Neural crest cell (in vitro differentiated cells): ENCODE measurements at regions not wholly inside any gene's neighbourhood (a gene's known extent, or its start where the extent isn't known, plus 50 kb on each side); places are given as distances from the start of the nearest gene placed in this dataset.
A peak's percentile ranks its signal among the peaks of the same experiment; 100 is the strongest.

Source experiments
- DNase-seq: peaks from one replicate; pipeline ENCODE4 v3.0.0; 2021; ENCODE audit warnings: low read depth, mixed read lengths, low spot score
- H3K27ac Mint-ChIP-seq: one replicate; pipeline ENCODE4 v1.8.0; 2021; ENCODE audit warnings: mild to moderate bottlenecking, mixed read lengths; ENCODE audit not compliant: unreplicated experiment
- H3K27me3 Mint-ChIP-seq: 2 replicates; pipeline ENCODE4 v1.8.0; 2021; ENCODE audit warnings: low read depth, mild to moderate bottlenecking, mixed read lengths
- H3K36me3 Mint-ChIP-seq: 2 replicates; pipeline ENCODE4 v1.8.0; 2021; ENCODE audit warnings: low read depth, mild to moderate bottlenecking, mixed read lengths
- H3K4me1 Mint-ChIP-seq: 2 replicates; pipeline ENCODE4 v1.8.0; 2021; ENCODE audit warnings: mixed read lengths
- H3K4me3 Mint-ChIP-seq: one replicate; pipeline ENCODE4 v1.8.0; 2021; ENCODE audit warnings: mild to moderate bottlenecking, mixed read lengths
- H3K9me3 Mint-ChIP-seq: 2 replicates; pipeline ENCODE4 v1.8.0; 2021; ENCODE audit warnings: mixed read lengths
- CTCF ChIP-seq: fragments of 200-600 bp; sonication (generic); conservative IDR thresholded peaks from 2 replicates; pipeline ENCODE4 v1.5.0; 2021; ENCODE audit warnings: antibody characterized with exemption, mild to moderate bottlenecking

DNA sequence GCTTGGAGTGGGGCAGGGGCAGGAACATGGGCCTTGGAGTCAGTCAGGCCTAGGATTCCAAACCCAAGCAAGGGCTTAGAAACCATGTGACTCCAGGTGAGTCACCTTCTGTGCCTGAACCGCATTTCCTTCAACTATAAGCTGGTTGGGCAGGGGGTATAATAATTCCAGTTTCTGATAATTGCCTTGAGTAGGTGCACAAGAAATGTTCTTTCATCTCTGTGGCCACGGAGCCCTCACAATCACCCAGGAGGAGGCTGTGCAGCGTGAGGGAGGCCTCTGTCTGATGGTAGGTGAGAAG is 112.1 kb upstream of the HAAO start:
- H3K27ac Mint-ChIP-seq = no peak overlapping the region
- H3K9me3 Mint-ChIP-seq = no peaks in the 10 kb centered on the region
- no peak for TF ChIP-seq CTCF
- DNase-seq = no peak
- H3K27me3 Mint-ChIP-seq = no peaks in the 10 kb centered on the region
- H3K36me3 Mint-ChIP-seq = no peaks in the 10 kb centered on the region
- peaks cover 26% of the 10 kb centered on the region for H3K4me1 Mint-ChIP-seq
- no peak overlapping the region for H3K4me3 Mint-ChIP-seq

DNA sequence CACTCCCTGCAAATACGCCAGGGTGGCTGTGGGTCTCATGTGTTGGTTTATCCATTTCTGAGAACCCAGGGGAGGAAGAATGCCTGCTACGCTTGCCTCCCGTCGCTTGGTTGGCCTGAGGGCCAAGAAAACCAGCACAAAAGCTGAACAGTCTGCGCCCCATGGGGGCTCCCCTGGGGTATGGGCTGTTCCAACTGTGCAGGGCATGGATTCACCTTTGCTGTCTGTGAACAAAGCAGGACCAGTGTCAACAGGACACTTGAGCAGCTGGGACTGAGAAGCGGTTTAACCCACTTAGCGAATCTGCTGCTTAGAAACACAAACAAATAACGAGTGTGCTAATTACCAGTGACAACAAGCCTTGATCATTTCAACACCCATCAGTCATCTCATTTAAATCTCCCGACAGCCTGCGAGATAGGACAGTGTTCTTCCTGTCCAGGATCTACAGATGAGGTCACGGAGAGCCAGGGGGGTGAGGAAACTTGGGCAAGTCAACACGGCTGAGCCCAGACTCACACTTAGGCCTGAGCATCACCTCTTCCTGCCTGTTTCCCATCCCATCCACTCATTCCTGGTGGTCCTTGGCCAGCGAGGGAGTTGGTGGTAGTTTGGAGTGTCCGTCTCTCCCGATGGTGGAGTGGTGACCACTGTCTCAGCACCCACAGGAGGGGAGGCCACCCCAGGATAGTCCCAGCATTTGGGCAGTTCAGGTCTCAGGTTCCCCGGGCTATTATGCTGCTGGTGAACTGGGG is 111.6 kb upstream of the HAAO start:
- Mint-ChIP-seq H3K9me3 (no peaks in the 10 kb centered on the region), H3K27ac (no peak overlapping the region), H3K36me3 (no peaks in the 10 kb centered on the region), H3K27me3 (no peaks in the 10 kb centered on the region), H3K4me1 (peaks cover 26% of the 10 kb centered on the region), H3K4me3 (no peak overlapping the region)
- no peak for TF ChIP-seq CTCF
- DNase-seq = no peak

- no peak overlapping the region for H3K4me3 Mint-ChIP-seq
- DNase-seq = no peak
- no peaks in the 10 kb centered on the region for H3K36me3 Mint-ChIP-seq
- no peak overlapping the region for H3K27ac Mint-ChIP-seq
- no peaks in the 10 kb centered on the region for H3K9me3 Mint-ChIP-seq
- no peak for TF ChIP-seq CTCF
- H3K4me1 Mint-ChIP-seq = peaks cover 26% of the 10 kb centered on the region
- no peaks in the 10 kb centered on the region for H3K27me3 Mint-ChIP-seq
Measured at GRCh38 chr2:42902939-42903709, 110.7 kb upstream of the HAAO start.

DNA sequence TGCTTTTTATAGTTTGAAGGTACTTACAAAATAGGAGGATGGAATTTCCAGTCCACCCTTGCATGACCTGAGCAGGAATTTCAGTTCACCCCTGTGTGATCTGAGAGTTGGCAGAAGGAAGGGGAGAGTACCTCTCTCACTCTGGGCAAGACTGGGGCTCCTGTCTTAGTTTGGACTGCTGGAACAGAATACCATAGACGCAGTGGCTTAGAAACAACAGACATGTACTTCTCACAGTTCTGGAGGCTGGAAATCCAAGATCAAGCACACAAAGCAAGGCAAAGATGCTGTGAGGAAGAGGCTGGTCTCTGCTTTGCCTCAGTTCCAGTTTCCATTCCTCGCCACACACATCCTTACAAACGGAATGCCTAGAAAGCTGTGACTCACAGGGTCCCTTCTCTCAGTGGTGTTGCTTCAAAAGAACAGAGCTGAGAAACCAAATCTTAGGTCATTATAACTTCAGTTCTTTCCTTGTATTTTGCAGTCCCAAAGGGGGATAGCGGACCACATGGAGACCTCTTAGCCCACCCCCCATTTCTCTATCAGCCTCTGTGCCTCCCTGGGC is 108.8 kb upstream of the HAAO start:
- H3K27me3 Mint-ChIP-seq = no peaks in the 10 kb centered on the region
- peaks cover 4% of the 10 kb centered on the region for H3K9me3 Mint-ChIP-seq

More for the DNA sequence above, 108.8 kb upstream of the HAAO start:
- peaks cover 11% of the 10 kb centered on the region for H3K4me1 Mint-ChIP-seq
- peak overlapping the region; percentile 54 for H3K27ac Mint-ChIP-seq
- DNase-seq = no peak
- H3K4me3 Mint-ChIP-seq = no peak overlapping the region
- TF ChIP-seq CTCF = no peak
- H3K36me3 Mint-ChIP-seq = no peaks in the 10 kb centered on the region
